ENCODE measurements at regions not wholly inside any gene's neighbourhood (a gene's known extent, or its start where the extent isn't known, plus 50 kb on each side); places are given as distances from the start of the nearest gene placed in this dataset.

DNA sequence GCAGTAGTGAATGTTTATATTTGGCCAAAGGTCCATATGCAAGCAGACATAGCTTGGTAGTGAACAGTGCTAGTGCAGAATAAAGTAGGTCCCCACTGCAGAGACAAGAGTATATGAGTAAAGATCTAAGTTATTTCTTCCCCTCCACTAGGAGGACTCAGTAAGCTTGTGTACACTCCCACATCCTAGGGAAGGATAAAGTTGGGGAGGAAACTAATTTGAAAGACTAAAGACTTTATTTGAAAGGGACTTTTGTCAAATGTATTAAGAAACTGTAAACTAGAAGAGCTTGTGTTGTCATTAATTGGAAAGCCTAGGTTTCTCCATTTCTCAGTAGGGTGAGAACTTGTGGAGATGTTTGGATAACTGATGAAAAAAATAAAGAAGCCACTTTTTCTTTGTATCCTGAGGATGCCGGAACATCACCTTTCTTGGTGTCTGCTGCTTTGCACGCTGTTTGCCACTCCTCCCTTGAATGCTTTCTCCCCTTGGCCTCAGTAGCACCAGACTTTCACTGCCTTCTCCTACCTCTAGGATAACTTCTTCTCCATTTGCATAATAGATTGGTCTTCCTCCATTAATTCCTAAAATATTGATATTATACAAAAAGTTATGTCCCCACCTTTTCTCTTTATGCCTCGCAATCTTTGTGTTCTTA lies 329.0 kb downstream of the PARP8 start:
- FAIRE-seq (no peak), DNase-seq (no peak)
- H3K27ac ChIP-seq (ENCODE audit: low read depth in 2 of 2, low read length in 2 of 2) = no peak overlapping the region
- H3K9me3 ChIP-seq (ENCODE audit: control insufficient read depth in 2 of 3, insufficient read depth in 1 of 3, low read length in 3 of 3) = no peaks in the 10 kb centered on the region
- H3K27me3 ChIP-seq (ENCODE audit: control insufficient read depth, insufficient read depth, low read length) = no peaks in the 10 kb centered on the region
- TF ChIP-seq, protein P1, sequence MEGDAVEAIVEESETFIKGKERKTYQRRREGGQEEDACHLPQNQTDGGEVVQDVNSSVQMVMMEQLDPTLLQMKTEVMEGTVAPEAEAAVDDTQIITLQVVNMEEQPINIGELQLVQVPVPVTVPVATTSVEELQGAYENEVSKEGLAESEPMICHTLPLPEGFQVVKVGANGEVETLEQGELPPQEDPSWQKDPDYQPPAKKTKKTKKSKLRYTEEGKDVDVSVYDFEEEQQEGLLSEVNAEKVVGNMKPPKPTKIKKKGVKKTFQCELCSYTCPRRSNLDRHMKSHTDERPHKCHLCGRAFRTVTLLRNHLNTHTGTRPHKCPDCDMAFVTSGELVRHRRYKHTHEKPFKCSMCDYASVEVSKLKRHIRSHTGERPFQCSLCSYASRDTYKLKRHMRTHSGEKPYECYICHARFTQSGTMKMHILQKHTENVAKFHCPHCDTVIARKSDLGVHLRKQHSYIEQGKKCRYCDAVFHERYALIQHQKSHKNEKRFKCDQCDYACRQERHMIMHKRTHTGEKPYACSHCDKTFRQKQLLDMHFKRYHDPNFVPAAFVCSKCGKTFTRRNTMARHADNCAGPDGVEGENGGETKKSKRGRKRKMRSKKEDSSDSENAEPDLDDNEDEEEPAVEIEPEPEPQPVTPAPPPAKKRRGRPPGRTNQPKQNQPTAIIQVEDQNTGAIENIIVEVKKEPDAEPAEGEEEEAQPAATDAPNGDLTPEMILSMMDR (IDR thresholded peaks at IDR 0.05; ENCODE audit: borderline replicate concordance, extremely low read depth, insufficient read depth) = no peak
- H3K4me1 ChIP-seq (ENCODE audit: control insufficient read depth in 2 of 3, insufficient read depth in 2 of 3, low read depth in 1 of 3, low read length in 3 of 3) = no peaks in the 10 kb centered on the region
- H3K36me3 ChIP-seq (ENCODE audit: control insufficient read depth in 2 of 3, insufficient read depth in 3 of 3, low read length in 3 of 3) = no peaks in the 10 kb centered on the region
- H3K9ac ChIP-seq (ENCODE audit: low read length in 3 of 3) = no peak overlapping the region
- intact Hi-C loops (cut with DNase I) = no loop called here
- no peak overlapping the region for H3K4me3 ChIP-seq (ENCODE audit: low read length in 3 of 3)

DNA sequence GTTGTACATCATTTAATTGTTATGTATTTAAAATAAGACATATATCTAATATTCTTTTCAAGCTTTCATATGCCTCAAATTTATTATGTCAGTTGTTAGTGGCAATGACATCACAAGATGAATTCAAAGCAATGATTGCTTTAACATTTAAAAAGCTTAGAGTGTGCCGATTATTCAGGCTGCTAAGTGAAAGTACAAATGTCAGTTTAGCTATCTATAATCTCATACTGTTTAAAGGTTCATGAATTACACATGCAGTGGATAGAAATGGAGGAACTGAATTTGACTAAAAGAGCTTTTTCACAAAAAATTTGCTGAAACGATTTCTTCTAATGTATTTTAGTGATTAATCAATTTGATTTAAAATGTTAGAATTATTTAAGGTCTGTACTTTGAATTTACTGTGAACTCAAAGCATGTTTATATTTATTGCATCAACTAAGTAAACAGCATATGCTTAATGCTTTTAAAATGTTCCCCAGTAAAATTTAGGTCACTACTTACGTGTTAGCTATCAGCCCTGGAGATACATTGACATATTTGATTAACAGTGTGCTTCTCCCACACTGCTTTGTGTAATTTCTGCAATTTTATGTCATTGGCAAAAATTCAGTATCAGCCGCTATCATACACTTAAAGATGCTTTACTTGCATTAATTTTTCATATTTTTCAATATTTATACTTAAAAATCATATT lies 334.9 kb downstream of the PARP8 start:
- no peak overlapping the region for H3K27ac ChIP-seq (ENCODE audit: low read depth in 2 of 2, low read length in 2 of 2)
- H3K4me1 ChIP-seq (ENCODE audit: control insufficient read depth in 2 of 3, insufficient read depth in 2 of 3, low read depth in 1 of 3, low read length in 3 of 3) = no peaks in the 10 kb centered on the region
- no peaks in the 10 kb centered on the region for H3K36me3 ChIP-seq (ENCODE audit: control insufficient read depth in 2 of 3, insufficient read depth in 3 of 3, low read length in 3 of 3)
- TF ChIP-seq, protein P1 (IDR thresholded peaks at IDR 0.05; ENCODE audit: borderline replicate concordance, extremely low read depth, insufficient read depth) = no peak
- intact Hi-C loops (cut with DNase I) = no loop called here
- H3K9me3 ChIP-seq (ENCODE audit: control insufficient read depth in 2 of 3, insufficient read depth in 1 of 3, low read length in 3 of 3) = no peaks in the 10 kb centered on the region
- no peak overlapping the region for H3K4me3 ChIP-seq (ENCODE audit: low read length in 3 of 3)
- FAIRE-seq = no peak
- no peaks in the 10 kb centered on the region for H3K27me3 ChIP-seq (ENCODE audit: control insufficient read depth, insufficient read depth, low read length)
- H3K9ac ChIP-seq (ENCODE audit: low read length in 3 of 3) = no peak overlapping the region
- no peak for DNase-seq

DNA sequence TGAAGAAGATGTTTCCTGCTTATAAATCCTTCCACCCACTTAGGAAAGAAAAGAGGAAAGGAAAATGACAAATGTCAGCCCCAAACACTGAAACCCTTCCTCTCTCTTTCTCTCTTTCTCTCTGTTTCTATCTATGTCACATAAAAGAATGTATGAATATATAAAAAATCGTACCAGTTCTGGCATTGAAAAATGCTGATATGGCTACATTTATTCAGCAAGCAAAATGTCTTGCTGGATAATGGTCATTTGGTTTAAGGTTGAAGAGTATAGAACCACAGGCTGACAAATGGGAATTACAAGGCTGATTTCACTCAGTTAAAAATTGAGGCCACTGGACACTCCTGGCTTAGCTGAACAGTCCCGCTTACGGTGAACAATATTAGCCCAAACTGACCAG lies 335.9 kb downstream of the PARP8 start:
- H3K4me1 ChIP-seq (ENCODE audit: control insufficient read depth in 2 of 3, insufficient read depth in 2 of 3, low read depth in 1 of 3, low read length in 3 of 3) = no peaks in the 10 kb centered on the region
- no peaks in the 10 kb centered on the region for H3K27me3 ChIP-seq (ENCODE audit: control insufficient read depth, insufficient read depth, low read length)
- TF ChIP-seq, protein P1 (IDR thresholded peaks at IDR 0.05; ENCODE audit: borderline replicate concordance, extremely low read depth, insufficient read depth) = no peak
- no peak overlapping the region for H3K4me3 ChIP-seq (ENCODE audit: low read length in 3 of 3)
- DNase-seq (no peak), FAIRE-seq (no peak)
- intact Hi-C loops (cut with DNase I) = no loop called here
- H3K9ac ChIP-seq (ENCODE audit: low read length in 3 of 3) = no peak overlapping the region
- H3K27ac ChIP-seq (ENCODE audit: low read depth in 2 of 2, low read length in 2 of 2) = no peak overlapping the region
- no peaks in the 10 kb centered on the region for H3K36me3 ChIP-seq (ENCODE audit: control insufficient read depth in 2 of 3, insufficient read depth in 3 of 3, low read length in 3 of 3)
- H3K9me3 ChIP-seq (ENCODE audit: control insufficient read depth in 2 of 3, insufficient read depth in 1 of 3, low read length in 3 of 3) = no peaks in the 10 kb centered on the region
